SU-DHL-6 (cell line): ENCODE measurements at regions not wholly inside any gene's neighbourhood (a gene's known extent, or its start where the extent isn't known, plus 50 kb on each side); places are given as distances from the start of the nearest gene placed in this dataset.

Experiments
- H2AFZ ChIP-seq: fragments of 200-600 bp; sonication (generic); 2 replicates; pipeline ENCODE4 v1.6.1; 2014; ENCODE audit warnings: low read depth, mild to moderate bottlenecking, moderate library complexity, mixed read lengths, antibody characterized with exemption, low read length; ENCODE audit not compliant: severe bottlenecking
- H3F3A ChIP-seq: fragments of 200-600 bp; shearing (Covaris generic); 2 replicates; pipeline ENCODE4 v1.6.0; 2016; ENCODE audit warnings: antibody characterized with exemption, mild to moderate bottlenecking; ENCODE audit not compliant: insufficient read depth
- H3K27ac ChIP-seq: fragments of 200-600 bp; sonication (generic); 2 replicates; pipeline ENCODE4 v1.5.1; 2016; ENCODE audit warnings: low read depth, mild to moderate bottlenecking, low read length, moderate library complexity, mixed read lengths
- H3K27me3 ChIP-seq: fragments of 200-600 bp; sonication (generic), shearing (Covaris generic); 2 replicates; pipeline ENCODE4 v1.6.0; 2014; ENCODE audit warnings: mild to moderate bottlenecking, low read length
- H3K36me3 ChIP-seq: fragments of 200-600 bp; sonication (generic); 2 replicates; pipeline ENCODE4 v1.6.1; 2014; ENCODE audit warnings: mild to moderate bottlenecking, low read length, mixed read lengths
- H3K4me2 ChIP-seq: fragments of 300-600, 200-600 bp; shearing (Covaris generic), sonication (generic); 2 replicates; pipeline ENCODE4 v1.6.0; 2014; ENCODE audit warnings: low read length, low read depth, mild to moderate bottlenecking; ENCODE audit not compliant: poor library complexity, severe bottlenecking
- H3K4me3 ChIP-seq: fragments of 200-600 bp; sonication (generic); 2 replicates; pipeline ENCODE4 v1.5.1; 2014; ENCODE audit warnings: antibody characterized with exemption, low read length, mild to moderate bottlenecking, mixed read lengths; ENCODE audit not compliant: insufficient read depth, poor library complexity, severe bottlenecking
- H3K79me2 ChIP-seq: fragments of 200-600 bp; sonication (generic); 2 replicates; pipeline ENCODE4 v1.6.1; 2014; ENCODE audit warnings: mild to moderate bottlenecking, low read length, moderate library complexity; ENCODE audit not compliant: insufficient read depth
- H3K9ac ChIP-seq: fragments of 200-600 bp; sonication (generic); 2 replicates; pipeline ENCODE4 v1.7.0; 2014; ENCODE audit warnings: mild to moderate bottlenecking, low read length
- H3K9me2 ChIP-seq: fragments of 200-600 bp; sonication (generic); replicated peaks from 2 replicates; pipeline ENCODE4 v1.6.1; 2014; ENCODE audit warnings: low read length; ENCODE audit not compliant: insufficient read depth
- H3K9me3 ChIP-seq: fragments of 200-600 bp; sonication (generic); 2 replicates; pipeline ENCODE4 v1.6.1; 2014; ENCODE audit warnings: low read length, mixed read lengths; ENCODE audit not compliant: insufficient read depth
- H4K20me1 ChIP-seq: fragments of 200-600 bp; sonication (generic); 2 replicates; pipeline ENCODE4 v1.6.1; 2014; ENCODE audit warnings: low read depth, mild to moderate bottlenecking, antibody characterized with exemption, low read length, moderate library complexity, mixed read lengths
- EZH2phosphoT487 ChIP-seq: fragments of 200-600 bp; sonication (generic), shearing (Covaris generic); conservative IDR thresholded peaks from 2 replicates; pipeline ENCODE4 v1.6.1; 2018; ENCODE audit warnings: mild to moderate bottlenecking, antibody characterized with exemption, low read length, moderate library complexity, mixed read lengths
- TF ChIP-seq, protein P1 (sequence below): fragments of 200-600 bp; sonication (generic); IDR thresholded peaks from one replicate; pipeline ENCODE4 v1.5.1; 2017; ENCODE audit warnings: antibody characterized with exemption, mild to moderate bottlenecking, low read length, moderate library complexity; ENCODE audit not compliant: insufficient read depth, poor library complexity, severe bottlenecking

GRCh38 chr22:25510876-25511275 lies 53.6 kb upstream of the GRK3 start:
- Histone ChIP-seq H3K9me3 (no peaks in the 10 kb centered on the region), H3K27me3 (no peaks in the 10 kb centered on the region), H3F3A (no peaks in the 10 kb centered on the region), H3K4me2 (no peak overlapping the region), H3K4me3 (no peak overlapping the region), H2AFZ (no peak overlapping the region), H4K20me1 (no peaks in the 10 kb centered on the region), H3K9ac (no peak overlapping the region), H3K36me3 (no peaks in the 10 kb centered on the region), H3K27ac (no peak overlapping the region), H3K9me2 (no peaks in the 10 kb centered on the region), H3K79me2 (no peaks in the 10 kb centered on the region)
- TF ChIP-seq, protein P1, sequence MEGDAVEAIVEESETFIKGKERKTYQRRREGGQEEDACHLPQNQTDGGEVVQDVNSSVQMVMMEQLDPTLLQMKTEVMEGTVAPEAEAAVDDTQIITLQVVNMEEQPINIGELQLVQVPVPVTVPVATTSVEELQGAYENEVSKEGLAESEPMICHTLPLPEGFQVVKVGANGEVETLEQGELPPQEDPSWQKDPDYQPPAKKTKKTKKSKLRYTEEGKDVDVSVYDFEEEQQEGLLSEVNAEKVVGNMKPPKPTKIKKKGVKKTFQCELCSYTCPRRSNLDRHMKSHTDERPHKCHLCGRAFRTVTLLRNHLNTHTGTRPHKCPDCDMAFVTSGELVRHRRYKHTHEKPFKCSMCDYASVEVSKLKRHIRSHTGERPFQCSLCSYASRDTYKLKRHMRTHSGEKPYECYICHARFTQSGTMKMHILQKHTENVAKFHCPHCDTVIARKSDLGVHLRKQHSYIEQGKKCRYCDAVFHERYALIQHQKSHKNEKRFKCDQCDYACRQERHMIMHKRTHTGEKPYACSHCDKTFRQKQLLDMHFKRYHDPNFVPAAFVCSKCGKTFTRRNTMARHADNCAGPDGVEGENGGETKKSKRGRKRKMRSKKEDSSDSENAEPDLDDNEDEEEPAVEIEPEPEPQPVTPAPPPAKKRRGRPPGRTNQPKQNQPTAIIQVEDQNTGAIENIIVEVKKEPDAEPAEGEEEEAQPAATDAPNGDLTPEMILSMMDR: no peak
- TF ChIP-seq EZH2phosphoT487: no peak

DNA sequence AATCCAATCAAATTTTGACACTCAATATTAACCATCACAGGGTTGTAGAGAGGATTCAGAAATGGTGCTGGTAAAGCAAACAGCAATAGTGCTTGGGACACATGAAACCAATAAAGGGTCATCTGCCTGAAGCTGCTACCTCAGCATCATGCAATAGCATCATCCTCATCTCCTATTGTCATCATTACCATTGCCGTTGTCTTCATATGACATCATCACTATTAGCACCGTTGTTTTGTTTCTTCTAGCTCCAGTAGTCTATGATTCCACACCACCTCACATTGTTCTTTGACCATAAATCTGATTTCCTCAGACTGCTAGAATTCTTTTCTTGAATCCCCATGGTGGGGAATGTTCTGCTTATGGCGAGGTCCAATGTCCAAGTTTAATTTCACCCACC lies 52.8 kb upstream of the GRK3 start:
- H4K20me1 ChIP-seq: no peaks in the 10 kb centered on the region
- H2AFZ ChIP-seq: no peak overlapping the region
- TF ChIP-seq, protein P1: no peak
- no peak for TF ChIP-seq EZH2phosphoT487
- no peaks in the 10 kb centered on the region for H3K79me2 ChIP-seq
- H3K27me3 ChIP-seq: no peaks in the 10 kb centered on the region
- no peak overlapping the region for H3K4me2 ChIP-seq
- no peaks in the 10 kb centered on the region for H3K9me2 ChIP-seq
- H3K27ac ChIP-seq: no peak overlapping the region
- no peaks in the 10 kb centered on the region for H3F3A ChIP-seq
- no peak overlapping the region for H3K4me3 ChIP-seq
- H3K9me3 ChIP-seq: no peaks in the 10 kb centered on the region
- no peaks in the 10 kb centered on the region for H3K36me3 ChIP-seq
- H3K9ac ChIP-seq: no peak overlapping the region

- Histone ChIP-seq H2AFZ (no peak overlapping the region), H3F3A (no peaks in the 10 kb centered on the region), H4K20me1 (no peaks in the 10 kb centered on the region), H3K79me2 (no peaks in the 10 kb centered on the region), H3K36me3 (no peaks in the 10 kb centered on the region), H3K4me3 (no peak overlapping the region), H3K9ac (no peak overlapping the region), H3K9me2 (no peaks in the 10 kb centered on the region), H3K27ac (no peak overlapping the region), H3K9me3 (no peaks in the 10 kb centered on the region), H3K4me2 (no peak overlapping the region), H3K27me3 (no peaks in the 10 kb centered on the region)
- TF ChIP-seq, protein P1: no peak
- no peak for TF ChIP-seq EZH2phosphoT487
Measured at GRCh38 chr22:25514436-25515180, 49.9 kb upstream of the GRK3 start.
